ENCODE measurements at regions not wholly inside any gene's neighbourhood (a gene's known extent, or its start where the extent isn't known, plus 50 kb on each side); places are given as distances from the start of the nearest gene placed in this dataset.
"Not testable (repeated sequence)": the region's sequence is repeated elsewhere in the genome, so short reads cannot be mapped to it uniquely, and the experiment has no call there.

DNA sequence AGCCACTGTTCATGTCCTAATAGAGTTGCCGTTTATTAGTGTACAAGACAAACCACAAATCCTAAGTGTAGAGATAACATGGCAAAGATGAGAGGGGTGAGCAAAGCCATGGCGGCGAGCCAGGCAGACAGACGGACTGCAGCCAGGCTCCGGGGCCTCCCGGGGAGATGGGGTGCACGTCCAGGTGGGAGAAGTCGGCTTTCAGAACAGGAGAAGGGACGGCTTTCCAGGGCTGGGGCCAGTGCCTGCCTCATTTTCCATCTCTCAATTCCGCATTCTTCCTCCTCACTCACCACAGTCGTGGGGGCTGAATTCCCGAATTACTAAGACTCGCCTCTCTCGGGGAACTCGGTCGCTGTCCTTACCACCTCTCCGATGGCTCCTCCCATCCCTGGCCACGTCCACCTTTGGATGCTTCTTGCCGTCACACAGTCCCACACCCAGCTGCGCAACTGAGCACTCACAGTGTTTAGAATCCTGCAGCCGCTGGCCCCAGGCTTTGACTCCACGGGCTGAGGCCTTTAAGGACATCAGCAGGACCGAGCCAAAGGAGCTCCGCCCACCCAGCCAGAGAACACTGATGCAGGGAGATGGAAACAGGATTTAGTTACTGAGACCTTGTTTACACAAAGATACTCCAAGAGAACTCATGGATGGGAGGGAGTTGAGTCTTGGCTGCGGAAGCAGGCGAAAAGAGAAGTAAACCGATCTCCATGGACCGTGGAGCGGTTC lies 59.7 kb downstream of the RNF112 start:
- H3K27me3 ChIP-seq (ENCODE audit: control insufficient read depth, insufficient read depth, low read length), result no peaks in the 10 kb centered on the region
- peaks cover 11% of the 10 kb centered on the region for H3K9me3 ChIP-seq (ENCODE audit: control insufficient read depth, insufficient read depth, low read depth, low read length)
- H3K4me1 ChIP-seq (ENCODE audit: control insufficient read depth, insufficient read depth, low read length), result peaks cover 18% of the 10 kb centered on the region
- no peak overlapping the region for H3K4me3 ChIP-seq (ENCODE audit: low read depth, low read length)
- no peaks in the 10 kb centered on the region for H3K36me3 ChIP-seq (ENCODE audit: control insufficient read depth, insufficient read depth, low read length)
- peak overlapping the region; percentile 43 for H3K9ac ChIP-seq (ENCODE audit: low read length)
- 0 out of 2 replicates have a peak overlapping the region, but pooled peaks have one; percentile 23 for H3K27ac ChIP-seq (ENCODE audit: low read depth, low read length)

DNA sequence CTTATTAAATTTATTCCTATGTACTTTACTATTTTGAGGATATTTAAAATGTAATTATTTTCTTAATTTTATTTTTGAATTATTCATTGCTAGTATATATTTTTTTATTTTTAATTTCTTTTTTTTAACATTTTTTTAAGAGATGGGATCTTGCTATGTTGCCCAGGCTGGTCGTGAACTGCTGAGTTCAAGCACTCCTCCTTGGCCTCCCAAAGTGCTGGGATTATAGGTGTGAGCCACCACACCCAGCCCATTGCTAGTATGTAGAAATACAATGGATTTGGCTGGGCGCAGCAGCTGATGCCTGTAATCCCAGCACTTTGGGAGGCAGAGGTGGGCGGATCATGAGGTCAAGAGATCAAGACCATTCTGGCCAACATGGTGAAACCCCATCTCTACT lies 59.2 kb upstream of the SLC47A1 start:
- not testable (repeated sequence) for H3K27ac ChIP-seq (ENCODE audit: low read depth, low read length); H3K27me3 ChIP-seq (ENCODE audit: control insufficient read depth, insufficient read depth, low read length); H3K4me1 ChIP-seq (ENCODE audit: control insufficient read depth, insufficient read depth, low read length); H3K36me3 ChIP-seq (ENCODE audit: control insufficient read depth, insufficient read depth, low read length); H3K4me3 ChIP-seq (ENCODE audit: low read depth, low read length); H3K9ac ChIP-seq (ENCODE audit: low read length)
- H3K9me3 ChIP-seq (ENCODE audit: control insufficient read depth, insufficient read depth, low read depth, low read length), result peaks cover 15% of the 10 kb centered on the region

DNA sequence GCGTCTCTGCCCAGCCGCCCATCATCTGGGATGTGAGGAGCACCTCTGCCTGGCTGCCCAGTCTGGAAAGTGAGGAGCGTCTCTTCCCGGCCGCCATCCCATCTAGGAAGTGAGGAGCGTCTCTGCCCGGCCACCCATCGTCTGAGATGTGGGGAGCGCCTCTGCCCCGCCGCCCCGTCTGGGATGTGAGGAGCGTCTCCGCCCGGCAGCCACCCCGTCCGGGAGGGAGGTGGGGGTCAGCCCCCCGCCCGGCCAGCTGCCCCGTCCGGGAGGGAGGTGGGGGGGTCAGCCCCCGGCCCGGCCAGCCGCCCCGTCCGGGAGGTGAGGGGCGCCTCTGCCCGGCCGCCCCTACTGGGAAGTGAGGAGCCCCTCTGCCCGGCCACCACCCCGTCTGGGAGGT lies 57.9 kb upstream of the SLC47A1 start:
- H3K27me3 ChIP-seq (ENCODE audit: control insufficient read depth, insufficient read depth, low read length); H3K9ac ChIP-seq (ENCODE audit: low read length); H3K36me3 ChIP-seq (ENCODE audit: control insufficient read depth, insufficient read depth, low read length); H3K4me3 ChIP-seq (ENCODE audit: low read depth, low read length); H3K27ac ChIP-seq (ENCODE audit: low read depth, low read length); H3K4me1 ChIP-seq (ENCODE audit: control insufficient read depth, insufficient read depth, low read length): not testable (repeated sequence)
- peaks cover 19% of the 10 kb centered on the region for H3K9me3 ChIP-seq (ENCODE audit: control insufficient read depth, insufficient read depth, low read depth, low read length)

DNA sequence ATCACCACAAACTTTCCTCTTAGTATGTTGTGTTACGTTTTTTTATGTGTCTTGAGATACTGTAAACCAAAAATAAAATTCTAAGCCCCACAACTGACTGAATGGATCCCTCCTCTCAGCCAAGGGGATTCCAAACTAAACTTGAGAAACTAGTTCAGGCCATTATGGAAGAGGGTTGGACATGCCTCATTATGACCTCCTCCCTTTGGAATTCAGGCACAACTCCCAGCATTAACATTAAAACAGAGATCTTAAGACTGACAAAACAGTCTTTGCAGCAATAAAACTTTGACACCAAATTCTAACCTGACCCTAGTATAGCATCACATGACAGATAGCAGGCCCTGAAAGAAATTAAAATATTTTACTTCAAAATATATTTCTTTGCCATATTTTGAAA lies 51.1 kb upstream of the SLC47A1 start:
- H3K9ac ChIP-seq (ENCODE audit: low read length), result peak overlapping the region; percentile 61

More for the DNA sequence above, 51.1 kb upstream of the SLC47A1 start:
- Histone ChIP-seq H3K4me1 (ENCODE audit: control insufficient read depth, insufficient read depth, low read length) (peaks cover 24% of the 10 kb centered on the region; the same call in 1 of the 2 replicates), H3K36me3 (ENCODE audit: control insufficient read depth, insufficient read depth, low read length) (no peaks in the 10 kb centered on the region), H3K27ac (ENCODE audit: low read depth, low read length) (peak overlapping the region; percentile 87), H3K9me3 (ENCODE audit: control insufficient read depth, insufficient read depth, low read depth, low read length) (peaks cover 3% of the 10 kb centered on the region; the same call in 1 of the 2 replicates), H3K4me3 (ENCODE audit: low read depth, low read length) (peak overlapping the region; percentile 26; the same call in 1 of the 2 replicates), H3K27me3 (ENCODE audit: control insufficient read depth, insufficient read depth, low read length) (no peaks in the 10 kb centered on the region)

Data from HUES6 (cell line).